Activated T-cell treated with anti-CD3 and anti-CD28 coated beads, Interleukin-2, amount 50 U/mL, for 24 hours (primary cell): ENCODE measurements at regions not wholly inside any gene's neighbourhood (a gene's known extent, or its start where the extent isn't known, plus 50 kb on each side); places are given as distances from the start of the nearest gene placed in this dataset.
"Not testable (repeated sequence)": the region's sequence is repeated elsewhere in the genome, so short reads cannot be mapped to it uniquely, and the experiment has no call there.

Source experiments
- DNase-seq: peaks from one replicate; pipeline ENCODE4 v3.0.0-alpha.2; 2020
- H3K27ac Mint-ChIP-seq: 2 replicates; pipeline ENCODE4 v1.8.0; 2020; ENCODE audit warnings: mild to moderate bottlenecking, mixed read lengths
- H3K27me3 Mint-ChIP-seq: 2 replicates; pipeline ENCODE4 v1.8.0; 2020; ENCODE audit warnings: mixed read lengths
- H3K36me3 Mint-ChIP-seq: 2 replicates; pipeline ENCODE4 v1.8.0; 2020; ENCODE audit warnings: low read depth, mixed read lengths
- H3K4me1 Mint-ChIP-seq: 2 replicates; pipeline ENCODE4 v1.8.0; 2020; ENCODE audit warnings: low read depth, mixed read lengths
- H3K4me3 Mint-ChIP-seq: 2 replicates; pipeline ENCODE4 v1.8.0; 2020; ENCODE audit warnings: mild to moderate bottlenecking, moderate library complexity, mixed read lengths
- H3K9me3 Mint-ChIP-seq: 2 replicates; pipeline ENCODE4 v1.8.0; 2020; ENCODE audit warnings: mixed read lengths

GRCh38 chr17:71648342-71648741 is 472.5 kb upstream of the SOX9 start:
- peaks cover 20% of the 10 kb centered on the region for H3K9me3 Mint-ChIP-seq
- H3K4me3 Mint-ChIP-seq, H3K36me3 Mint-ChIP-seq, H3K4me1 Mint-ChIP-seq, H3K27ac Mint-ChIP-seq, H3K27me3 Mint-ChIP-seq, DNase-seq: not testable (repeated sequence)

GRCh38 chr17:71649941-71650350 is 470.9 kb upstream of the SOX9 start:
- Mint-ChIP-seq H3K4me1 (no peaks in the 10 kb centered on the region), H3K36me3 (no peaks in the 10 kb centered on the region), H3K27me3 (no peaks in the 10 kb centered on the region), H3K27ac (no peak overlapping the region), H3K4me3 (no peak overlapping the region), H3K9me3 (peaks cover 20% of the 10 kb centered on the region)
- no peak for DNase-seq

GRCh38 chr17:71655542-71655941 is 465.3 kb upstream of the SOX9 start:
- Mint-ChIP-seq H3K27me3 (no peaks in the 10 kb centered on the region), H3K4me3 (no peak overlapping the region), H3K36me3 (no peaks in the 10 kb centered on the region), H3K9me3 (peaks cover 22% of the 10 kb centered on the region), H3K27ac (no peak overlapping the region), H3K4me1 (no peaks in the 10 kb centered on the region)
- no peak for DNase-seq

GRCh38 chr17:71656964-71657858 is 463.6 kb upstream of the SOX9 start:
- no peak for DNase-seq
- Mint-ChIP-seq H3K4me1 (no peaks in the 10 kb centered on the region), H3K27me3 (no peaks in the 10 kb centered on the region), H3K27ac (no peak overlapping the region), H3K4me3 (no peak overlapping the region), H3K36me3 (no peaks in the 10 kb centered on the region), H3K9me3 (peaks cover 17% of the 10 kb centered on the region)

GRCh38 chr17:71658996-71659395 is 461.8 kb upstream of the SOX9 start:
- no peak overlapping the region for H3K27ac Mint-ChIP-seq
- DNase-seq: no peak
- H3K27me3 Mint-ChIP-seq: no peaks in the 10 kb centered on the region
- no peak overlapping the region for H3K4me3 Mint-ChIP-seq
- no peaks in the 10 kb centered on the region for H3K36me3 Mint-ChIP-seq
- no peaks in the 10 kb centered on the region for H3K4me1 Mint-ChIP-seq
- peaks cover 18% of the 10 kb centered on the region for H3K9me3 Mint-ChIP-seq

GRCh38 chr17:71664861-71665260 is 456.0 kb upstream of the SOX9 start:
- H3K4me3 Mint-ChIP-seq: no peak overlapping the region
- DNase-seq: no peak
- H3K9me3 Mint-ChIP-seq: peaks cover 5% of the 10 kb centered on the region
- no peaks in the 10 kb centered on the region for H3K4me1 Mint-ChIP-seq
- H3K36me3 Mint-ChIP-seq: no peaks in the 10 kb centered on the region
- H3K27ac Mint-ChIP-seq: no peak overlapping the region
- H3K27me3 Mint-ChIP-seq: no peaks in the 10 kb centered on the region

- no peak for DNase-seq
- no peak overlapping the region for H3K4me3 Mint-ChIP-seq
- H3K36me3 Mint-ChIP-seq: no peaks in the 10 kb centered on the region
- H3K27ac Mint-ChIP-seq: no peak overlapping the region
- no peaks in the 10 kb centered on the region for H3K4me1 Mint-ChIP-seq
- H3K9me3 Mint-ChIP-seq: peaks cover 7% of the 10 kb centered on the region
- no peaks in the 10 kb centered on the region for H3K27me3 Mint-ChIP-seq
These were observed 454.8 kb upstream of the SOX9 start for GRCh38 chr17:71666047-71666446.

GRCh38 chr17:71667661-71668060 is 453.2 kb upstream of the SOX9 start:
- Mint-ChIP-seq H3K36me3 (no peaks in the 10 kb centered on the region), H3K27me3 (no peaks in the 10 kb centered on the region), H3K27ac (no peak overlapping the region), H3K9me3 (peaks cover 4% of the 10 kb centered on the region), H3K4me3 (no peak overlapping the region), H3K4me1 (no peaks in the 10 kb centered on the region)
- DNase-seq: no peak

GRCh38 chr17:71668807-71669206 is 452.0 kb upstream of the SOX9 start:
- peaks cover 4% of the 10 kb centered on the region for H3K9me3 Mint-ChIP-seq
- no peaks in the 10 kb centered on the region for H3K36me3 Mint-ChIP-seq
- H3K27ac Mint-ChIP-seq: no peak overlapping the region
- no peaks in the 10 kb centered on the region for H3K27me3 Mint-ChIP-seq
- no peak for DNase-seq
- H3K4me1 Mint-ChIP-seq: no peaks in the 10 kb centered on the region
- no peak overlapping the region for H3K4me3 Mint-ChIP-seq

GRCh38 chr17:71677439-71677838 is 443.4 kb upstream of the SOX9 start:
- no peaks in the 10 kb centered on the region for H3K36me3 Mint-ChIP-seq
- no peaks in the 10 kb centered on the region for H3K4me1 Mint-ChIP-seq
- H3K4me3 Mint-ChIP-seq: no peak overlapping the region
- DNase-seq: no peak
- peaks cover 4% of the 10 kb centered on the region for H3K9me3 Mint-ChIP-seq
- H3K27me3 Mint-ChIP-seq: no peaks in the 10 kb centered on the region
- H3K27ac Mint-ChIP-seq: no peak overlapping the region

- H3K4me3 Mint-ChIP-seq: no peak overlapping the region
- H3K4me1 Mint-ChIP-seq: no peaks in the 10 kb centered on the region
- H3K27me3 Mint-ChIP-seq: no peaks in the 10 kb centered on the region
- no peak overlapping the region for H3K27ac Mint-ChIP-seq
- peaks cover 4% of the 10 kb centered on the region for H3K9me3 Mint-ChIP-seq
- DNase-seq: no peak
- H3K36me3 Mint-ChIP-seq: no peaks in the 10 kb centered on the region
These were observed 441.0 kb upstream of the SOX9 start for GRCh38 chr17:71679832-71680231.

GRCh38 chr17:71681427-71682173 is 439.2 kb upstream of the SOX9 start:
- H3K27ac Mint-ChIP-seq: no peak overlapping the region
- DNase-seq: no peak
- no peaks in the 10 kb centered on the region for H3K36me3 Mint-ChIP-seq
- peaks cover 4% of the 10 kb centered on the region for H3K9me3 Mint-ChIP-seq
- H3K4me3 Mint-ChIP-seq: no peak overlapping the region
- no peaks in the 10 kb centered on the region for H3K4me1 Mint-ChIP-seq
- H3K27me3 Mint-ChIP-seq: no peaks in the 10 kb centered on the region

- no peaks in the 10 kb centered on the region for H3K36me3 Mint-ChIP-seq
- H3K4me3 Mint-ChIP-seq: no peak overlapping the region
- H3K27me3 Mint-ChIP-seq: no peaks in the 10 kb centered on the region
- DNase-seq: no peak
- H3K4me1 Mint-ChIP-seq: no peaks in the 10 kb centered on the region
- H3K27ac Mint-ChIP-seq: no peak overlapping the region
- H3K9me3 Mint-ChIP-seq: peaks cover 4% of the 10 kb centered on the region
These were observed 438.7 kb upstream of the SOX9 start for GRCh38 chr17:71682174-71682494.

GRCh38 chr17:71689782-71690181 is 431.0 kb upstream of the SOX9 start:
- Mint-ChIP-seq H3K4me3 (no peak overlapping the region), H3K9me3 (peaks cover 5% of the 10 kb centered on the region), H3K36me3 (no peaks in the 10 kb centered on the region), H3K4me1 (no peaks in the 10 kb centered on the region), H3K27ac (no peak overlapping the region), H3K27me3 (no peaks in the 10 kb centered on the region)
- no peak for DNase-seq

GRCh38 chr17:71699907-71700306 is 420.9 kb upstream of the SOX9 start:
- no peak overlapping the region for H3K27ac Mint-ChIP-seq
- H3K9me3 Mint-ChIP-seq: peaks cover 12% of the 10 kb centered on the region
- no peak for DNase-seq
- H3K36me3 Mint-ChIP-seq: no peaks in the 10 kb centered on the region
- H3K4me3 Mint-ChIP-seq: no peak overlapping the region
- H3K27me3 Mint-ChIP-seq: no peaks in the 10 kb centered on the region
- no peaks in the 10 kb centered on the region for H3K4me1 Mint-ChIP-seq
